ENCODE measurements at regions not wholly inside any gene's neighbourhood (a gene's known extent, or its start where the extent isn't known, plus 50 kb on each side); places are given as distances from the start of the nearest gene placed in this dataset.

DNA sequence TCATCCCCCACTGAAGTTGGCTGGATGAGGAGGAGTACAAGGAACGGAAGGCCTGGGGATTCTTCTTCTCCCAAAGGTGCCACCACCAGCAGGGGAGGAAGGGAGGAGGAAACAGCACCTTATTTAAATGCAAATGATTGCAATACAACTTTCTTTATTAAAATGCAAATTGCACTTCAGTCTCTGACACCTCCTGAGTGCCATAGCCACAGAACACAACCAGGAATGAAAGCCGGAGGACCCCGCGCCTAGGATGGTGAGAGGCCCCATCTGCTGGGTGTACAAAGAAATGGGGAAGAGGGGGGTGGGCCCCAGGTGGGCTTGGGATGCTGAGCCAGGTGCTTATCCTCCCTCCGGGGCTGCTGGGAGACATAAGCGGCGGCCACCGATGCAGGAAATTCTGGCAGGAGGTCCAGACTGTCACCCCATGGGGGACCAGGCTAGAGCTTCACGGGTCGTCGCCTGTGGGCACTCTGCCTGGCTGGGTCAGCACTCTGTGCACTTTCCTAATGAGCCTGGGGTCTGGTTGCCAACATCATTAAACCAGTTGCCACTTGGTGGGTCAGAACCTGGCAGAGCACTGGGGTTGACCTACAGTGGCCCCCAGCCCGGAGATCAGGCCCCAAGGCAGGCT is 154.2 kb upstream of the MLN start:
- TF ChIP-seq, protein P1, sequence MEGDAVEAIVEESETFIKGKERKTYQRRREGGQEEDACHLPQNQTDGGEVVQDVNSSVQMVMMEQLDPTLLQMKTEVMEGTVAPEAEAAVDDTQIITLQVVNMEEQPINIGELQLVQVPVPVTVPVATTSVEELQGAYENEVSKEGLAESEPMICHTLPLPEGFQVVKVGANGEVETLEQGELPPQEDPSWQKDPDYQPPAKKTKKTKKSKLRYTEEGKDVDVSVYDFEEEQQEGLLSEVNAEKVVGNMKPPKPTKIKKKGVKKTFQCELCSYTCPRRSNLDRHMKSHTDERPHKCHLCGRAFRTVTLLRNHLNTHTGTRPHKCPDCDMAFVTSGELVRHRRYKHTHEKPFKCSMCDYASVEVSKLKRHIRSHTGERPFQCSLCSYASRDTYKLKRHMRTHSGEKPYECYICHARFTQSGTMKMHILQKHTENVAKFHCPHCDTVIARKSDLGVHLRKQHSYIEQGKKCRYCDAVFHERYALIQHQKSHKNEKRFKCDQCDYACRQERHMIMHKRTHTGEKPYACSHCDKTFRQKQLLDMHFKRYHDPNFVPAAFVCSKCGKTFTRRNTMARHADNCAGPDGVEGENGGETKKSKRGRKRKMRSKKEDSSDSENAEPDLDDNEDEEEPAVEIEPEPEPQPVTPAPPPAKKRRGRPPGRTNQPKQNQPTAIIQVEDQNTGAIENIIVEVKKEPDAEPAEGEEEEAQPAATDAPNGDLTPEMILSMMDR (conservative IDR thresholded peaks at IDR 0.05; ENCODE audit: low read length), result no peak
- no peak for TF ChIP-seq EZH2phosphoT487 (IDR thresholded peaks at IDR 0.05; ENCODE audit: borderline replicate concordance, low read depth, low read length)
